ENCODE measurements at regions not wholly inside any gene's neighbourhood (a gene's known extent, or its start where the extent isn't known, plus 50 kb on each side); places are given as distances from the start of the nearest gene placed in this dataset.

DNA sequence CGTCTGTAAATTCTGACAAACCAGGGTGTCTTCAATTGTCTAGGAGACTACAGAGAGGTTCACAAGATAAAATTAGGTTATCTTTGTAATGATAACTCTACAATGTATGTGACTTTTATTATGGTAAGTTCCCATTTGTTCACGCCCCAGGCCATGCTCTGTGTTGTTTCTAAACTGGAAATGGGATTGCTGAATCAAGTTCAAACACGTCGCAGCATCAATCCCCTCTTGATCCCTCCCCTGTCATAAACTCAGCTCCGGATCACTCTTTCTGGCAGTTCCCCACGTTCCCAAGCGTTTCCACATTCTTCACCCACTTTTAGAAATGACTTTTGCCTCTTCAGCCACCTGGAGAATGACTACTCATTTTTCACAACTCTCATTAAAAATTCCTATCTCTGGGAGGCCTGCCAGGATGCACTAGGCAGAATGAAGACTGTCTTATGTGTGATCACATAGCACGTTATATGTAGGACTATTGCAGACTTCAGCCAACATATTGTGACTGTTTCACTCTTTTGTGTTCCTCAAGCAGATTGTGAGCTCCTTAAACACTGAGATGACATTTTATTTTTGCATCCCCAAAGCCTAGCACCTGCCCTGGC is 1124.2 kb upstream of the WWC1 start:
- TF ChIP-seq CTCF (IDR thresholded peaks at IDR 0.05) (no peak), POLR2A (IDR thresholded peaks at IDR 0.05) (no peak)
- H3K4me1 ChIP-seq (replicated peaks in 1 of 2), result no peaks in the 10 kb centered on the region
- 48 to 60% (median 57%) methylated on average over 8 of the region's 8 CpGs for WGBS, 4 donors
- intact Hi-C loops (cut with DNase I), result no loop called here
- H3K36me3 ChIP-seq (replicated peaks in 1 of 2), result no peaks in the 10 kb centered on the region
- no peak overlapping the region for H3K4me3 ChIP-seq
- no peaks in the 10 kb centered on the region for H3K27me3 ChIP-seq
- no peak overlapping the region for H3K27ac ChIP-seq
- DNase-seq, result no peak
- H3K9me3 ChIP-seq (replicated peaks in 1 of 3), result no peaks in the 10 kb centered on the region

DNA sequence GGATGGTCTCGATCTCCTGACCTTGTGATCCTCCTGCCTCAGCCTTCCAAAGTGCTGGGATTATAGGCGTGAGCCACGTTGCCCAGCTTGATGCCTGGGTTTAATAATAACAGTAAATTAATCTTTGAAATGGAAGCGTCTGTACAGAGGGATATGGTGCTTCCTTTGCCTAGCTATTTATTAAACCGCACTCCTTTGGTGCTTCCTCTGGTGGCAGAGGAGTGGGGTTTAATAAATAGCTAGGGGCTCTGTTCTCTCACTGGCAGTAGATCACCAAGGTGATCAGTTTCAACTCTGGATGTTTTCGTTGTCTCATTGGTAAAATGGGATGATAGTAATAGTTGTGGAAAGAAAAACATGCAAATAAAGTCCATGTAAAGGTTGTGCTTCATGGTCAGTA is 1122.5 kb upstream of the WWC1 start:
- intact Hi-C loops (cut with DNase I), result no loop called here
- TF ChIP-seq POLR2A (IDR thresholded peaks at IDR 0.05), result no peak
- TF ChIP-seq CTCF (IDR thresholded peaks at IDR 0.05), result no peak
- Histone ChIP-seq H3K36me3 (replicated peaks in 1 of 2) (no peaks in the 10 kb centered on the region), H3K4me3 (no peak overlapping the region), H3K27ac (no peak overlapping the region), H3K9me3 (replicated peaks in 1 of 3) (no peaks in the 10 kb centered on the region), H3K27me3 (no peaks in the 10 kb centered on the region), H3K4me1 (replicated peaks in 1 of 2) (no peaks in the 10 kb centered on the region)
- WGBS, 4 donors, result 69 to 83% (median 79%) methylated on average over 6 of the region's 6 CpGs
- no peak for DNase-seq

- H3K36me3 ChIP-seq (replicated peaks in 1 of 2), result no peaks in the 10 kb centered on the region
- TF ChIP-seq POLR2A (IDR thresholded peaks at IDR 0.05), result no peak
- TF ChIP-seq CTCF (IDR thresholded peaks at IDR 0.05), result no peak
- no peak overlapping the region for H3K27ac ChIP-seq
- intact Hi-C loops (cut with DNase I), result no loop called here
- H3K4me1 ChIP-seq (replicated peaks in 1 of 2), result no peaks in the 10 kb centered on the region
- no peaks in the 10 kb centered on the region for H3K27me3 ChIP-seq
- 53 to 73% (median 68%) methylated on average over 3 of the region's 3 CpGs for WGBS, 4 donors
- no peak overlapping the region for H3K4me3 ChIP-seq
- H3K9me3 ChIP-seq (replicated peaks in 1 of 3), result no peaks in the 10 kb centered on the region
- DNase-seq, result no peak
Observed at GRCh38 chr5:167171056-167171455, 1120.4 kb upstream of the WWC1 start.

DNA sequence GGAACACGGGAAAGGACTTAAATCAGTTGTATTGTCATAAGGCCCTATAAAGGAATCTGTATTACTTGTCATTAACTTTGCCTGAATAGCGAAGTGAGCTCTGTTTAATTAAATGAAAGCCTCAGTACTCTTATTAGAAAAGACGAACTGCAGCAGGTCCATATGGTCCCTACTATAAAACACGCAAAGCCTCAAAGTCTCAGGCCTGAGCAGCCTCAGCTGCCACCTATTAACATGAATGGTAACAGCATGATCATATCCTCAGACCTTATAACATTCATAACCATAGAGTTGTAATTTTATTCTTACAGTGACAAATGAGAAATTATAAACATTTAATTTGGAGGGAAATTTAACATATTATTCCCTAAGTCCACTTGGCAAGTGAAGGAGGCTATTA is 1113.7 kb upstream of the WWC1 start:
- no peak overlapping the region for H3K27ac ChIP-seq
- no peaks in the 10 kb centered on the region for H3K36me3 ChIP-seq (replicated peaks in 1 of 2)
- no peak overlapping the region for H3K4me3 ChIP-seq
- intact Hi-C loops (cut with DNase I), result no loop called here
- no peak for TF ChIP-seq CTCF (IDR thresholded peaks at IDR 0.05)
- no peak for TF ChIP-seq POLR2A (IDR thresholded peaks at IDR 0.05)
- WGBS, 4 donors, result 75 to 87% (median 81%) methylated on average over 4 of the region's 4 CpGs
- no peak for DNase-seq
- no peaks in the 10 kb centered on the region for H3K4me1 ChIP-seq (replicated peaks in 1 of 2)
- no peaks in the 10 kb centered on the region for H3K27me3 ChIP-seq
- no peaks in the 10 kb centered on the region for H3K9me3 ChIP-seq (replicated peaks in 1 of 3)
